B cell (primary cell): ENCODE measurements at regions not wholly inside any gene's neighbourhood (a gene's known extent, or its start where the extent isn't known, plus 50 kb on each side); places are given as distances from the start of the nearest gene placed in this dataset.

Experiments
- ATAC-seq: fragments of 200-7000 bp; cut with Tn5 transposase; one replicate; pipeline ENCODE4 v1.10.0; 2021; ENCODE audit warnings: low read depth, mild to moderate bottlenecking, moderate number of reproducible peaks, moderate library complexity
- CTCF ChIA-PET: fragments of 350-600 bp; sonication (Branson Sonifier 250); formaldehyde crosslinking; loops from one replicate; lab custom pipeline; 2021; ENCODE audit warnings: antibody characterized with exemption, inconsistent platforms; lab: Charles Lee
- POLR2A ChIA-PET: fragments of 350-600 bp; sonication (Branson Sonifier 250); formaldehyde crosslinking; loops from one replicate; lab custom pipeline; 2021; ENCODE audit warnings: antibody characterized with exemption; lab: Charles Lee
- DNase-seq: peaks from one replicate; pipeline ENCODE4 v3.0.0; 2013
- H2AFZ ChIP-seq: 2 replicates; pipeline ENCODE4 v1.6.1; 2012; ENCODE audit warnings: mild to moderate bottlenecking, low read depth, low read length; ENCODE audit not compliant: insufficient read depth, poor library complexity, severe bottlenecking
- H3K27ac ChIP-seq, 2 donors: 1 replicate in 1 of 2; 2 replicates in 1 of 2; pipeline ENCODE4 v1.5.1; 2012 to 2013; ENCODE audit warnings: low read length in 2 of 2, mild to moderate bottlenecking in 2 of 2, moderate library complexity in 1 of 2
- H3K27me3 ChIP-seq, 4 experiments: fragments of 200-600 bp in 1 of 4; sonication (generic) in 1 of 4; replicated peaks in 1 of 4; 1 replicate in 2 of 4; 2 replicates in 2 of 4; pipeline versions ENCODE4 v1.6.1 to v1.7.0; 2013 to 2016; ENCODE audit warnings: low read length in 3 of 4, mild to moderate bottlenecking in 2 of 4, mixed read lengths in 1 of 4, moderate library complexity in 1 of 4; ENCODE audit not compliant: insufficient read depth in 4 of 4, control insufficient read depth in 3 of 4; ENCODE audit errors: control extremely low read depth in 1 of 4
- H3K36me3 ChIP-seq, 2 experiments: replicated peaks in 1 of 2; 1 replicate in 1 of 2; 2 replicates in 1 of 2; pipeline versions ENCODE4 v1.6.1 to v1.7.1; 2013; ENCODE audit warnings: low read length in 1 of 2; ENCODE audit not compliant: insufficient read depth in 2 of 2, control insufficient read depth in 1 of 2; ENCODE audit errors: control extremely low read depth in 1 of 2, extremely low read depth in 1 of 2
- H3K4me1 ChIP-seq, 2 donors: fragments of 200-600 bp in 1 of 2; sonication (generic) in 1 of 2; 1 replicate in 1 of 2; 2 replicates in 1 of 2; pipeline versions ENCODE4 v1.5.1 to v1.6.1; 2013 to 2017; ENCODE audit warnings: low read length in 2 of 2; ENCODE audit not compliant: control insufficient read depth in 2 of 2, insufficient read depth in 2 of 2
- H3K4me2 ChIP-seq: replicated peaks from 2 replicates; pipeline ENCODE3; 2012; ENCODE audit warnings: mild to moderate bottlenecking, low read depth, low read length; ENCODE audit not compliant: poor library complexity, severe bottlenecking
- H3K4me3 ChIP-seq, 5 experiments: fragments of 200-600 bp in 1 of 5; sonication (generic) in 1 of 5; 1 replicate in 3 of 5; 2 replicates in 2 of 5; pipeline versions ENCODE4 v1.5.1 to v1.7.0; 2011 to 2016; ENCODE audit warnings: low read length in 4 of 5, mild to moderate bottlenecking in 4 of 5, low read depth in 2 of 5, control low read depth in 1 of 5, moderate library complexity in 1 of 5; ENCODE audit not compliant: insufficient read depth in 1 of 5; ENCODE audit errors: control extremely low read depth in 1 of 5, extremely low read depth in 1 of 5
- H3K79me2 ChIP-seq: fragments of 200-600 bp; sonication (generic); one replicate; pipeline ENCODE4 v1.6.0; 2016; ENCODE audit warnings: low read length; ENCODE audit not compliant: control insufficient read depth, insufficient read depth
- H3K9ac ChIP-seq: fragments of 200-600 bp; sonication (generic); 2 replicates; pipeline ENCODE4 v1.6.1; 2017; ENCODE audit warnings: mild to moderate bottlenecking, low read length, moderate library complexity
- H3K9me3 ChIP-seq, 3 donors: one replicate each; pipeline versions ENCODE4 v1.6.1 to v1.7.1; 2013; ENCODE audit warnings: low read length in 2 of 3; ENCODE audit not compliant: control insufficient read depth in 2 of 3, insufficient read depth in 1 of 3; ENCODE audit errors: control extremely low read depth in 1 of 3
- H4K20me1 ChIP-seq: 2 replicates; pipeline ENCODE4 v1.6.0; 2012; ENCODE audit warnings: mild to moderate bottlenecking, low read length; ENCODE audit not compliant: insufficient read depth, control insufficient read depth, poor library complexity, severe bottlenecking
- H3K27ac Mint-ChIP-seq: one replicate; pipeline ENCODE4 v1.8.0; 2021; ENCODE audit warnings: mixed read lengths
- H3K27me3 Mint-ChIP-seq: one replicate; pipeline ENCODE4 v1.8.0; 2021; ENCODE audit warnings: mixed read lengths
- H3K4me1 Mint-ChIP-seq: one replicate; pipeline ENCODE4 v1.8.0; 2021; ENCODE audit warnings: mixed read lengths
- H3K4me3 Mint-ChIP-seq: one replicate; pipeline ENCODE4 v1.8.0; 2021; ENCODE audit warnings: mixed read lengths
- H3K9me3 Mint-ChIP-seq: one replicate; pipeline ENCODE4 v1.8.0; 2022; ENCODE audit warnings: mixed read lengths; ENCODE audit not compliant: insufficient read depth
- CTCF ChIP-seq: fragments of 200-600 bp; IDR thresholded peaks from one replicate; pipeline ENCODE4 v1.8.0; 2022; ENCODE audit warnings: antibody characterized with exemption, mild to moderate bottlenecking
- EZH2 ChIP-seq: IDR thresholded peaks from 2 replicates; pipeline ENCODE4 v1.6.1; 2012; ENCODE audit warnings: borderline replicate concordance, low read depth, mild to moderate bottlenecking, moderate library complexity, low read length; ENCODE audit not compliant: insufficient read depth, poor library complexity, severe bottlenecking
- WGBS: methylation state at CpG from one replicate; pipeline ENCODE4 v1.1.5; 2013; ENCODE audit warnings: missing lambda C conversion rate; ENCODE audit not compliant: insufficient coverage; 5-methylcytosine and 5-hydroxymethylcytosine counted together
- intact Hi-C: fragments of 100-400 bp; cut with micrococcal nuclease; formaldehyde crosslinking; loops from one replicate; pipeline ENCODE4 v1.10.0; 2022

GRCh38 chr12:93003531-93004239 lies 74.6 kb upstream of the EEA1 start:
- Histone ChIP-seq H3K4me1 (no peaks in the 10 kb centered on the region), H4K20me1 (no peaks in the 10 kb centered on the region), H3K27ac (no peak overlapping the region), H3K4me2 (no peak overlapping the region), H3K4me3 (no peak overlapping the region), H3K9me3 (no peaks in the 10 kb centered on the region), H3K27me3 (no peaks in the 10 kb centered on the region), H3K36me3 (no peaks in the 10 kb centered on the region), H3K79me2 (no peaks in the 10 kb centered on the region), H3K9ac (no peak overlapping the region), H2AFZ (no peak overlapping the region)
- CTCF ChIA-PET: interaction anchor here (0.6 to 1.5 kb wide), 6 partner anchors 8 to 393 kb away, joined by 3 to 5 read pairs (median 4); no protein-coding TSS in a partner anchor
- Mint-ChIP-seq H3K9me3 (no peaks in the 10 kb centered on the region), H3K27me3 (no peaks in the 10 kb centered on the region), H3K27ac (no peak overlapping the region), H3K4me1 (peaks cover 3% of the 10 kb centered on the region), H3K4me3 (no peak overlapping the region)
- TF ChIP-seq EZH2 (no peak), CTCF (no peak)
- ATAC-seq (no peak), DNase-seq (no peak)
- POLR2A ChIA-PET: interaction anchor here (0.6 to 0.7 kb wide), 2 partner anchors 27 to 375 kb away, joined by 3 to 4 read pairs; no protein-coding TSS in a partner anchor
- WGBS: 96% methylated on average over 5 of the region's 9 CpGs
- intact Hi-C loops: no loop called here

- TF ChIP-seq EZH2 (no peak), CTCF (no peak)
- Mint-ChIP-seq H3K4me3 (no peak overlapping the region), H3K9me3 (no peaks in the 10 kb centered on the region), H3K27me3 (no peaks in the 10 kb centered on the region), H3K27ac (no peak overlapping the region), H3K4me1 (peaks cover 3% of the 10 kb centered on the region)
- CTCF ChIA-PET: no interaction called here
- Histone ChIP-seq H3K9ac (no peak overlapping the region), H2AFZ (no peak overlapping the region), H4K20me1 (no peaks in the 10 kb centered on the region), H3K4me3 (no peak overlapping the region), H3K4me1 (no peaks in the 10 kb centered on the region), H3K79me2 (no peaks in the 10 kb centered on the region), H3K9me3 (no peaks in the 10 kb centered on the region), H3K27ac (no peak overlapping the region), H3K36me3 (no peaks in the 10 kb centered on the region), H3K27me3 (no peaks in the 10 kb centered on the region), H3K4me2 (no peak overlapping the region)
- intact Hi-C loops: no loop called here
- 91% methylated on average over 5 of the region's 8 CpGs for WGBS
- ATAC-seq (no peak), DNase-seq (no peak)
- POLR2A ChIA-PET: no interaction called here
Measured at GRCh38 chr12:93005928-93006392, 76.9 kb upstream of the EEA1 start.
